ENCODE measurements at regions not wholly inside any gene's neighbourhood (a gene's known extent, or its start where the extent isn't known, plus 50 kb on each side); places are given as distances from the start of the nearest gene placed in this dataset.

DNA sequence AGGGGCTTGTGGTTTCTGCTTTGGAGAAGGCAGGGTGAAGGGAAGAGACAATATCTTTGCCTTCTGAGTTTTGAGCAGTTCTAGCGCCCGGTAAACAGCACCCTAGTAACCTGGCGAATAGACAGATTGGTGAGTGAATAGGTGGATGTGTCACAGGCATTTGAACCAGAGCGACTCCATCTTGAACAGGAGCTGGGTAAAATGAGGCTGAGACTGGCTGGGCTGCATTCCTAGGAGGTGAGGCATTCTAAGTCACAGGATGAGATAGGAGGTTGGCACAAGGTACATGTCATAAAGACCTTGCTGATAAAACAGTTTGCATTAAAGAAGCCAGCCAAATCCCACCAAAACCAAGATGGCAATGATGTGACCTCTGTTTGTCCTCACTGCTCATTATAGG is 643.6 kb upstream of the TMEM132C start:
- no peak for TF ChIP-seq CTCF (IDR thresholded peaks at IDR 0.05)
- TF ChIP-seq POLR2A (IDR thresholded peaks at IDR 0.05) = no peak
